Bone marrow (tissue), 2 donors: ENCODE measurements at regions not wholly inside any gene's neighbourhood (a gene's known extent, or its start where the extent isn't known, plus 50 kb on each side); places are given as distances from the start of the nearest gene placed in this dataset.

Experiments used
- DNase-seq, 2 donors: peaks; one replicate each; lab custom pipeline; 2025; lab: John Stamatoyannopoulos, UW

GRCh38 chr11:45597097-45597496, 68.3 kb downstream of the CHST1 start:
- DNase-seq = no peak

- DNase-seq = no peak
These were observed 68.9 kb downstream of the CHST1 start for GRCh38 chr11:45596571-45596970.

GRCh38 chr11:45593992-45594391, 71.4 kb downstream of the CHST1 start:
- DNase-seq = no peak

- no peak for DNase-seq
These were observed 72.8 kb downstream of the CHST1 start for GRCh38 chr11:45592636-45593035.

GRCh38 chr11:45590743-45591142, 74.7 kb downstream of the CHST1 start:
- DNase-seq = no peak

- DNase-seq = no peak
These were observed 80.2 kb downstream of the CHST1 start for GRCh38 chr11:45585205-45585604.

GRCh38 chr11:45583981-45584566, 81.3 kb downstream of the CHST1 start:
- DNase-seq = no peak

- no peak for DNase-seq
These were observed 85.0 kb downstream of the CHST1 start for GRCh38 chr11:45580399-45580798.

- DNase-seq = no peak
These were observed 87.1 kb downstream of the CHST1 start for GRCh38 chr11:45578316-45578715.

- no peak for DNase-seq
These were observed 87.7 kb downstream of the CHST1 start for GRCh38 chr11:45577752-45578151.

GRCh38 chr11:45576461-45577215, 88.8 kb downstream of the CHST1 start:
- no peak for DNase-seq

GRCh38 chr11:45573728-45574127, 91.7 kb downstream of the CHST1 start:
- DNase-seq = no peak

- no peak for DNase-seq
These were observed 92.9 kb downstream of the CHST1 start for GRCh38 chr11:45572354-45573123.

- no peak for DNase-seq
These were observed 95.6 kb downstream of the CHST1 start for GRCh38 chr11:45569776-45570175.

GRCh38 chr11:45568049-45568448, 97.4 kb downstream of the CHST1 start:
- DNase-seq = no peak

- no peak for DNase-seq
These were observed 99.9 kb downstream of the CHST1 start for GRCh38 chr11:45565446-45565988.

- DNase-seq = no peak
These were observed 101.6 kb downstream of the CHST1 start for GRCh38 chr11:45563810-45564209.

- DNase-seq = no peak
These were observed 102.3 kb downstream of the CHST1 start for GRCh38 chr11:45563171-45563570.

- no peak for DNase-seq
These were observed 104.5 kb downstream of the CHST1 start for GRCh38 chr11:45560913-45561281.

GRCh38 chr11:45560155-45560912, 105.1 kb downstream of the CHST1 start:
- no peak for DNase-seq

GRCh38 chr11:45556851-45557707, 108.3 kb downstream of the CHST1 start:
- no peak for DNase-seq
